Spleen (tissue), 7 donors: ENCODE measurements at regions not wholly inside any gene's neighbourhood (a gene's known extent, or its start where the extent isn't known, plus 50 kb on each side); places are given as distances from the start of the nearest gene placed in this dataset.

Source experiments
- POLR2A ChIP-seq, 3 donors: fragments of 450-650 bp; IDR thresholded peaks; one replicate each; pipeline ENCODE4 v1.5.1; 2017; ENCODE audit warnings: antibody characterized with exemption in 3 of 3, mild to moderate bottlenecking in 1 of 3
- POLR2AphosphoS5 ChIP-seq, 3 donors: sonication (generic); formaldehyde crosslinking; IDR thresholded peaks; one replicate each; pipeline ENCODE4 v1.5.1; 2017; ENCODE audit warnings: antibody characterized with exemption in 3 of 3
- TF ChIP-seq, protein P1 (sequence below), 11 experiments: fragments of 200-600 bp in 7 of 11; fragments of 450-650 bp in 4 of 11; sonication (generic) in 4 of 11; IDR thresholded peaks in 8 of 11; conservative IDR thresholded peaks in 3 of 11; 1 replicate in 7 of 11; 2 replicates in 4 of 11; pipeline versions ENCODE4 v1.4.0 to v1.8.0; 2016 to 2021; ENCODE audit warnings: antibody characterized with exemption in 11 of 11, inconsistent platforms in 4 of 11, mild to moderate bottlenecking in 1 of 11
- donor health status: DM: no; HTN: no; CAD: no; lungs with moderate emphysema.
- donor health status: DM: no; HTN: no; CAD: no.
- donor health status: DM: no; HTN: no; CAD: no.

DNA sequence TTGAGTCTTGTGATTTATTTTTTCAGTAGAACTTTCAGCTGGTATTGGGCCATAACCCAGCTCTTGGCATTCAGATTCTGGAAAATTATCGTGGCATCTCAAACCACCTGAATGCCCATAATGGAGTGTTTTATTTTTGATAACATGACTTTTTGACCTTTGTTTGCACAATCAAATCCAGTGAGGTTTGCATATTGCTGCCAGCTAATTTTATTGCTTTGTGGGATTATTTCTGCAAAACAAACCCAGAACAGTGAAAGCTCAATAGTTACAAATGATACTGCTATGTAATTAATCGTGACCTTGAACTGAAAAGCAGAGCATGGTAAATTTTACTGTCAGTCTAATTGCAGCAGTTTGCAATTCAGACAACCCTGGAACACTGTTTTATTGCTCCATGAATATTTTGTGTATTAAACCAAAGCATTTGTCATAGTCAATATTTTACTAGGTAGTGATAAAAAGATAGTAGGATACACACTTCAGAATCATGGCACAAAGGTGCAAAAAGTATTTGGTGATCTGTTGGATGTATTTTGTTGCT lies 255.2 kb upstream of the NAV3 start:
- TF ChIP-seq, protein P1, sequence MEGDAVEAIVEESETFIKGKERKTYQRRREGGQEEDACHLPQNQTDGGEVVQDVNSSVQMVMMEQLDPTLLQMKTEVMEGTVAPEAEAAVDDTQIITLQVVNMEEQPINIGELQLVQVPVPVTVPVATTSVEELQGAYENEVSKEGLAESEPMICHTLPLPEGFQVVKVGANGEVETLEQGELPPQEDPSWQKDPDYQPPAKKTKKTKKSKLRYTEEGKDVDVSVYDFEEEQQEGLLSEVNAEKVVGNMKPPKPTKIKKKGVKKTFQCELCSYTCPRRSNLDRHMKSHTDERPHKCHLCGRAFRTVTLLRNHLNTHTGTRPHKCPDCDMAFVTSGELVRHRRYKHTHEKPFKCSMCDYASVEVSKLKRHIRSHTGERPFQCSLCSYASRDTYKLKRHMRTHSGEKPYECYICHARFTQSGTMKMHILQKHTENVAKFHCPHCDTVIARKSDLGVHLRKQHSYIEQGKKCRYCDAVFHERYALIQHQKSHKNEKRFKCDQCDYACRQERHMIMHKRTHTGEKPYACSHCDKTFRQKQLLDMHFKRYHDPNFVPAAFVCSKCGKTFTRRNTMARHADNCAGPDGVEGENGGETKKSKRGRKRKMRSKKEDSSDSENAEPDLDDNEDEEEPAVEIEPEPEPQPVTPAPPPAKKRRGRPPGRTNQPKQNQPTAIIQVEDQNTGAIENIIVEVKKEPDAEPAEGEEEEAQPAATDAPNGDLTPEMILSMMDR (IDR thresholded peaks at IDR 0.05 in 8 of 11, conservative IDR thresholded peaks at IDR 0.05 in 3 of 11): no peak
- TF ChIP-seq POLR2AphosphoS5 (IDR thresholded peaks at IDR 0.05): no peak
- TF ChIP-seq POLR2A (IDR thresholded peaks at IDR 0.05): no peak
